HL-60 (cell line): ENCODE measurements at regions not wholly inside any gene's neighbourhood (a gene's known extent, or its start where the extent isn't known, plus 50 kb on each side); places are given as distances from the start of the nearest gene placed in this dataset.

Experiments used
- DNase-seq, 2 experiments: peaks; one replicate each; pipeline ENCODE4 v3.0.0-alpha.2; 2010 to 2020; ENCODE audit warnings: low read depth in 1 of 2, low spot score in 1 of 2
- H3K27ac ChIP-seq: fragments of 250-450 bp; sonication (Bioruptor Pico); replicated peaks from 2 replicates; pipeline ENCODE4 v1.5.1; 2020; ENCODE audit warnings: mild to moderate bottlenecking, moderate library complexity
- H3K27me3 ChIP-seq: fragments of 250-450 bp; sonication (Bioruptor Pico); 2 replicates; pipeline ENCODE4 v1.5.1; 2021; ENCODE audit warnings: mild to moderate bottlenecking, moderate library complexity; ENCODE audit not compliant: insufficient read depth, poor library complexity, severe bottlenecking
- H3K4me3 ChIP-seq: replicated peaks from 2 replicates; pipeline ENCODE4 v1.5.1; 2011; ENCODE audit warnings: mild to moderate bottlenecking, control low read depth, low read length; ENCODE audit not compliant: insufficient read depth
- GABPA ChIP-seq: IDR thresholded peaks from 2 replicates; pipeline ENCODE4 v1.6.1; 2012; ENCODE audit warnings: low read depth
- POLR2AphosphoS5 ChIP-seq: IDR thresholded peaks from 2 replicates; pipeline ENCODE4 v1.6.1; 2012; ENCODE audit warnings: low read depth
- SPI1 ChIP-seq: IDR thresholded peaks from 2 replicates; pipeline ENCODE4 v1.6.1; 2012; ENCODE audit warnings: low read depth, mild to moderate bottlenecking, borderline replicate concordance
- TF ChIP-seq, protein P1 (sequence below): IDR thresholded peaks from 2 replicates; pipeline ENCODE4 v1.6.1; 2012; ENCODE audit warnings: low read depth; ENCODE audit not compliant: insufficient replicate concordance
- TF ChIP-seq, protein P2 (sequence below): IDR thresholded peaks from one replicate; pipeline ENCODE4 v1.5.1; 2011; ENCODE audit warnings: low read length, control low read depth, inconsistent platforms; ENCODE audit not compliant: insufficient read depth

DNA sequence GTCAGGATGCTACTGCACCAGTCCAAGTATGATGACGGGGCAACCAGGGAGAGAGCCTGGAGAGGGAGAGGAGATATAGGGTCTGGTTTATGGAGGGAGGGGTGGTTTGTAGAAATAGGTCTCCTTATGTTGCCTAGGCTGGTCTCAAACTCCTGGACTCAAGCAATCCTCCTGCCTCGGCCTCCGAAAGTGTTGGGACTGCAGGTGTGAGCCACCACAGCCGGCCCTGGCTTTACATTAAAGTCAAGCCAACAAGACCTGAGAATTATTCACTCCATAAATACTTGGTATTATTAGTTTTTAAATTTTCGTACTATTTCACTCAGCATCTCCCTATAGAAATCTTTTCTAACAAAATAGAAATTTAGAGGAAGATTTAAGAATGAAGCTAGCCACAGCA lies 86.8 kb downstream of the MATN1 start:
- no peak for TF ChIP-seq POLR2AphosphoS5
- no peak for TF ChIP-seq SPI1
- TF ChIP-seq, protein P1, sequence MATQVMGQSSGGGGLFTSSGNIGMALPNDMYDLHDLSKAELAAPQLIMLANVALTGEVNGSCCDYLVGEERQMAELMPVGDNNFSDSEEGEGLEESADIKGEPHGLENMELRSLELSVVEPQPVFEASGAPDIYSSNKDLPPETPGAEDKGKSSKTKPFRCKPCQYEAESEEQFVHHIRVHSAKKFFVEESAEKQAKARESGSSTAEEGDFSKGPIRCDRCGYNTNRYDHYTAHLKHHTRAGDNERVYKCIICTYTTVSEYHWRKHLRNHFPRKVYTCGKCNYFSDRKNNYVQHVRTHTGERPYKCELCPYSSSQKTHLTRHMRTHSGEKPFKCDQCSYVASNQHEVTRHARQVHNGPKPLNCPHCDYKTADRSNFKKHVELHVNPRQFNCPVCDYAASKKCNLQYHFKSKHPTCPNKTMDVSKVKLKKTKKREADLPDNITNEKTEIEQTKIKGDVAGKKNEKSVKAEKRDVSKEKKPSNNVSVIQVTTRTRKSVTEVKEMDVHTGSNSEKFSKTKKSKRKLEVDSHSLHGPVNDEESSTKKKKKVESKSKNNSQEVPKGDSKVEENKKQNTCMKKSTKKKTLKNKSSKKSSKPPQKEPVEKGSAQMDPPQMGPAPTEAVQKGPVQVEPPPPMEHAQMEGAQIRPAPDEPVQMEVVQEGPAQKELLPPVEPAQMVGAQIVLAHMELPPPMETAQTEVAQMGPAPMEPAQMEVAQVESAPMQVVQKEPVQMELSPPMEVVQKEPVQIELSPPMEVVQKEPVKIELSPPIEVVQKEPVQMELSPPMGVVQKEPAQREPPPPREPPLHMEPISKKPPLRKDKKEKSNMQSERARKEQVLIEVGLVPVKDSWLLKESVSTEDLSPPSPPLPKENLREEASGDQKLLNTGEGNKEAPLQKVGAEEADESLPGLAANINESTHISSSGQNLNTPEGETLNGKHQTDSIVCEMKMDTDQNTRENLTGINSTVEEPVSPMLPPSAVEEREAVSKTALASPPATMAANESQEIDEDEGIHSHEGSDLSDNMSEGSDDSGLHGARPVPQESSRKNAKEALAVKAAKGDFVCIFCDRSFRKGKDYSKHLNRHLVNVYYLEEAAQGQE: no peak
- no peak for TF ChIP-seq GABPA
- TF ChIP-seq, protein P2, sequence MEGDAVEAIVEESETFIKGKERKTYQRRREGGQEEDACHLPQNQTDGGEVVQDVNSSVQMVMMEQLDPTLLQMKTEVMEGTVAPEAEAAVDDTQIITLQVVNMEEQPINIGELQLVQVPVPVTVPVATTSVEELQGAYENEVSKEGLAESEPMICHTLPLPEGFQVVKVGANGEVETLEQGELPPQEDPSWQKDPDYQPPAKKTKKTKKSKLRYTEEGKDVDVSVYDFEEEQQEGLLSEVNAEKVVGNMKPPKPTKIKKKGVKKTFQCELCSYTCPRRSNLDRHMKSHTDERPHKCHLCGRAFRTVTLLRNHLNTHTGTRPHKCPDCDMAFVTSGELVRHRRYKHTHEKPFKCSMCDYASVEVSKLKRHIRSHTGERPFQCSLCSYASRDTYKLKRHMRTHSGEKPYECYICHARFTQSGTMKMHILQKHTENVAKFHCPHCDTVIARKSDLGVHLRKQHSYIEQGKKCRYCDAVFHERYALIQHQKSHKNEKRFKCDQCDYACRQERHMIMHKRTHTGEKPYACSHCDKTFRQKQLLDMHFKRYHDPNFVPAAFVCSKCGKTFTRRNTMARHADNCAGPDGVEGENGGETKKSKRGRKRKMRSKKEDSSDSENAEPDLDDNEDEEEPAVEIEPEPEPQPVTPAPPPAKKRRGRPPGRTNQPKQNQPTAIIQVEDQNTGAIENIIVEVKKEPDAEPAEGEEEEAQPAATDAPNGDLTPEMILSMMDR: no peak
- Histone ChIP-seq H3K4me3 (no peak overlapping the region), H3K27me3 (no peaks in the 10 kb centered on the region), H3K27ac (no peak overlapping the region)
- DNase-seq: no peak

DNA sequence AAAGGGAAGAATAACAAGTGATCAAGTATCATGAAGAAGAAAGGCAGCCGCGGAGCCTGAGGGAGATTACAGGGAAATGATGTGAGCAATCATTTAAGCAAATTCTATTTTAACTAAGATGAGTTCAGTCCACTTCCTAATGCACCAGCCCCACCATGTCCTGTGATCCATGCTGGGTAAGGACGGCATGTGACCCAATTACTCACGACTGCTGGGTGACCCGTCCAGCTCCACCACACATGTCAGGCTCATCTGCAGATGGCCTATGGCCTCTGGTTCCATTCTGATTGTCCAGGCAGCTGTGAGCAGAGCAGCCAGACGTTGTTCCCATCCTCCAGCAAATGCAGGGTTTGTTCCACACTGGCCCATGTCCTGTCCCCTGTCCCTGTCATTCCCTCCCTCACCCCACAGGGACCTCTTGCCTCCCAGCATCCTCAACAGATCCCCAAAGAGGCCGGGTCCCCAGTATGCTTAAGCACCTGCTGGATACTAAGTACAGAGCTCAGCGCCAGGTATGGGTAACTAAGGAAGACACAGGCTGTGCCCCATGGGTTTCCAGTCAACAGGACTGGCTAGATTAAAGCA lies 87.9 kb downstream of the MATN1 start:
- Histone ChIP-seq H3K4me3 (no peak overlapping the region), H3K27ac (no peak overlapping the region), H3K27me3 (no peaks in the 10 kb centered on the region)
- TF ChIP-seq, protein P1: no peak
- TF ChIP-seq, protein P2: no peak
- TF ChIP-seq GABPA: no peak
- TF ChIP-seq SPI1: no peak
- no peak for TF ChIP-seq POLR2AphosphoS5
- no peak for DNase-seq

DNA sequence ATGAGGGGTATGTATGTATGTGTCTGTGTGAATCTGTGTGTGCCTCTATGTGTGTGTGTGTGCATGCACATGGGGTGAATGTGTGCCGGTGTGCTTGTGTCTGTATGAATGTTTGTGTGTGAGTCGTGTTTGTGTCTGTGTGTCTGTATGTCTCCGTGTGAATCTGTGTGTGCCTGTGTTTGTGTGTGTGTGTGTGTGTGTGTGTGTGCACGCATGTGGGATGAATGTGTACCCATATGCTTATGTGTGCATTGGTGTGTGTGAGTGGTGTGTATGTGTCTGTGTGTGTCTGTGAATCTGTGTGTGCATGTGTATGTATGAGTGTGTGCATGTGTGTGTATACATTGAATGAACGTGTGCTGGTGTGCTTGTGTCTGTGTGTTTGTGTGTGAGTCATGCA lies 88.9 kb downstream of the MATN1 start:
- Histone ChIP-seq H3K27me3 (no peaks in the 10 kb centered on the region), H3K27ac (no peak overlapping the region), H3K4me3 (no peak overlapping the region)
- DNase-seq: no peak
- TF ChIP-seq, protein P2: no peak
- TF ChIP-seq, protein P1: no peak
- TF ChIP-seq SPI1: no peak
- TF ChIP-seq GABPA: no peak
- no peak for TF ChIP-seq POLR2AphosphoS5
